ENCODE measurements at regions not wholly inside any gene's neighbourhood (a gene's known extent, or its start where the extent isn't known, plus 50 kb on each side); places are given as distances from the start of the nearest gene placed in this dataset.

- Histone ChIP-seq H3K27ac (ENCODE audit: low read length) (peak overlapping the region; percentile 57; the same call in 1 of the 2 replicates), H3K36me3 (ENCODE audit: control insufficient read depth, insufficient read depth, low read length) (no peaks in the 10 kb centered on the region), H3K4me1 (ENCODE audit: control insufficient read depth, insufficient read depth, low read length) (no peaks in the 10 kb centered on the region), H3K4me3 (ENCODE audit: low read depth in 2 of 2, low read length in 2 of 2) (no peak overlapping the region), H3K27me3 (ENCODE audit: control insufficient read depth, insufficient read depth, low read length) (no peaks in the 10 kb centered on the region), H3K9me3 (ENCODE audit: control insufficient read depth, insufficient read depth, low read depth, low read length) (no peaks in the 10 kb centered on the region)
- intact Hi-C loops (cut with micrococcal nuclease; ENCODE audit: unreplicated experiment) = no loop called here
- ATAC-seq = no peak
- BruUV-seq (replicated peaks) = no TSS peak
- ChIA-PET POLR2A (no interaction called here), CTCF (no interaction called here)
- no peak for DNase-seq (ENCODE audit: low read depth, low spot score)
- TF ChIP-seq SIN3A (IDR thresholded peaks at IDR 0.05; ENCODE audit: borderline replicate concordance, insufficient read depth, low read depth, low read length) = no peak
- TF ChIP-seq CTCF (IDR thresholded peaks at IDR 0.05) = no peak
- TF ChIP-seq POLR2AphosphoS5 (IDR thresholded peaks at IDR 0.05; ENCODE audit: low read depth, low read length) = no peak
- TF ChIP-seq TCF7L2 (IDR thresholded peaks at IDR 0.05; ENCODE audit: low read depth, low read length) = no peak
- no peak for TF ChIP-seq REST (IDR thresholded peaks at IDR 0.05; ENCODE audit: insufficient read depth in 1 of 2, low read depth in 2 of 2, low read length in 1 of 2)
- in situ Hi-C loops (cut with HindIII; ENCODE audit: low pct_unique_long_range_greater_than_20kb, low sequenced_read_pairs) = no loop called here
These were observed 287.9 kb upstream of the SEMA3A start for GRCh38 chr7:84482476-84482875.

GRCh38 chr7:84479059-84479458 lies 284.5 kb upstream of the SEMA3A start:
- Histone ChIP-seq H3K9me3 (ENCODE audit: control insufficient read depth, insufficient read depth, low read depth, low read length) (no peaks in the 10 kb centered on the region), H3K36me3 (ENCODE audit: control insufficient read depth, insufficient read depth, low read length) (no peaks in the 10 kb centered on the region), H3K4me3 (ENCODE audit: low read depth in 2 of 2, low read length in 2 of 2) (no peak overlapping the region), H3K4me1 (ENCODE audit: control insufficient read depth, insufficient read depth, low read length) (peaks cover 3% of the 10 kb centered on the region; the same call in 1 of the 2 replicates), H3K27ac (ENCODE audit: low read length) (no peak overlapping the region), H3K27me3 (ENCODE audit: control insufficient read depth, insufficient read depth, low read length) (no peaks in the 10 kb centered on the region)
- ChIA-PET POLR2A (no interaction called here), CTCF (no interaction called here)
- no peak for TF ChIP-seq TCF7L2 (IDR thresholded peaks at IDR 0.05; ENCODE audit: low read depth, low read length)
- no peak for TF ChIP-seq POLR2AphosphoS5 (IDR thresholded peaks at IDR 0.05; ENCODE audit: low read depth, low read length)
- TF ChIP-seq REST (IDR thresholded peaks at IDR 0.05; ENCODE audit: insufficient read depth in 1 of 2, low read depth in 2 of 2, low read length in 1 of 2) = no peak
- no peak for TF ChIP-seq CTCF (IDR thresholded peaks at IDR 0.05)
- no peak for TF ChIP-seq SIN3A (IDR thresholded peaks at IDR 0.05; ENCODE audit: borderline replicate concordance, insufficient read depth, low read depth, low read length)
- no peak for DNase-seq (ENCODE audit: low read depth, low spot score)
- in situ Hi-C loops (cut with HindIII; ENCODE audit: low pct_unique_long_range_greater_than_20kb, low sequenced_read_pairs) = no loop called here
- no TSS peak for BruUV-seq (replicated peaks)
- intact Hi-C loops (cut with micrococcal nuclease; ENCODE audit: unreplicated experiment) = no loop called here
- ATAC-seq = no peak
